Gastroesophageal sphincter (tissue), 4 donors: ENCODE measurements at regions not wholly inside any gene's neighbourhood (a gene's known extent, or its start where the extent isn't known, plus 50 kb on each side); places are given as distances from the start of the nearest gene placed in this dataset.

Source experiments
- ATAC-seq: fragments of 150-250 bp; one replicate; pipeline ENCODE4 v1.9.1; 2016; ENCODE audit warnings: mild to moderate bottlenecking, moderate library complexity
- H3K27ac ChIP-seq, 4 donors: fragments of 200-600 bp; sonication (generic) in 3 of 4; 1 replicate in 3 of 4; 2 replicates in 1 of 4; pipeline ENCODE4 v1.5.1; 2016 to 2019
- H3K27me3 ChIP-seq: fragments of 200-600 bp; sonication (generic); one replicate; pipeline ENCODE4 v1.5.1; 2019
- H3K36me3 ChIP-seq, 2 donors: fragments of 200-600 bp; sonication (generic); one replicate each; pipeline ENCODE4 v1.5.1; 2019; ENCODE audit warnings: control low read depth in 1 of 2
- H3K4me1 ChIP-seq, 3 donors: fragments of 200-600 bp; sonication (generic); 1 replicate in 2 of 3; 2 replicates in 1 of 3; pipeline ENCODE4 v1.5.1; 2016 to 2019; ENCODE audit warnings: control low read depth in 2 of 3
- H3K4me3 ChIP-seq, 2 donors: fragments of 200-600 bp; sonication (generic); one replicate each; pipeline ENCODE4 v1.5.1; 2019; ENCODE audit warnings: mild to moderate bottlenecking in 1 of 2, moderate library complexity in 1 of 2
- H3K9me3 ChIP-seq, 3 donors: fragments of 200-600 bp; sonication (generic); one replicate each; pipeline ENCODE4 v1.5.1; 2017 to 2019; ENCODE audit warnings: control low read depth in 2 of 3
- EP300 ChIP-seq: sonication (generic); formaldehyde crosslinking; IDR thresholded peaks from one replicate; pipeline ENCODE4 v1.6.1; 2017; ENCODE audit warnings: antibody characterized with exemption, mild to moderate bottlenecking
- POLR2A ChIP-seq, 2 donors: fragments of 450-650 bp; IDR thresholded peaks; one replicate each; pipeline ENCODE4 v1.6.1; 2017; ENCODE audit warnings: antibody characterized with exemption in 2 of 2, mild to moderate bottlenecking in 2 of 2, moderate library complexity in 1 of 2
- POLR2AphosphoS5 ChIP-seq: sonication (generic); formaldehyde crosslinking; IDR thresholded peaks from one replicate; pipeline ENCODE4 v1.6.1; 2017; ENCODE audit warnings: antibody characterized with exemption
- WGBS, 2 donors: methylation state at CpG; one replicate each; pipeline ENCODE4 v1.1.5; 2018; ENCODE audit warnings: low coverage in 1 of 2; 5-methylcytosine and 5-hydroxymethylcytosine counted together
- TF ChIP-seq, protein P1 (sequence below), 4 experiments: fragments of 200-600 bp in 2 of 4; fragments of 450-650 bp in 2 of 4; sonication (generic) in 1 of 4; IDR thresholded peaks; one replicate each; pipeline ENCODE4 v1.5.1; 2017 to 2019; ENCODE audit warnings: antibody characterized with exemption in 4 of 4, mild to moderate bottlenecking in 2 of 4, moderate library complexity in 2 of 4

DNA sequence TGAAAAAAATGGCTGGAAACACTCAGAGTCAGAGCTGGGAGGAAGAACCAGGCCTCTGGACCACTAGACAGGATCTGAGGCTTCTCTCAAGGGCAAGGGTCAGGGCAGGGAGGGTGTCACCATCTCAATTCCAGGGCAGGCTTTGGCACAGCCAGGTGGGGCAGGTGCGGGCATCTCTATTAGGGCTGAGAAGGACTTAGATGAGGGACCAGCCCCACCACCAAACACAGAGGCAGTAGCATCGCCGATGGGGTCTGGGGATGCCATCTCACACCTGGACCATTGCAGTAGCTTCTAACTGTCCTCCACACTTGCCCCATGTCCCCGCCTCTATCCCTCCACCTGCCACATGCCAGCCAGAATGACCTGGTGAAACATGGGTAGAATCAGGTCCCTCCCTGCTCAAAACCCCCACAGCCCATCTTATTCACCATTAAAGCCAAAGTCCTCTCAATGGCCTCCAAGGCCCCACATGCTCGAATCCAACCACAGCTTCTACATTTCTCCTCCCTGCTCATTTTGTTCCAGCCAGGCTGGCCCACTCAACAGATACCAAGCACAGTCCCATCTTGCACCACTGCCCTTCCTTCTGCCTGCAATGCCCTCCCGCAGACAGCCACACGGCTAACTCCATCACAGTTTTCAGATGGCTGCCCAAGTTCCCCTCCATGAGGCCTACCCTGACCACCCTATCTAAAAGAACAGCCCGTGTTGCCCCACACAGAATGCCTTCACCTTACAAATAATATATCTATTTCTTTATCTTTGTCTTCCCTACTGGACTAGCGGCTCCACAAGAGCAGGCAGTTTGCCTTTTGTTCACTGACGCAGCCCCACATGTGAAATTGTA is 177.4 kb downstream of the SMAD2 start:
- 89 to 91% methylated on average over 8 to 9 of the region's 10 CpGs for WGBS, 2 donors
- Histone ChIP-seq H3K4me3 (no peak overlapping the region), H3K36me3 (no peaks in the 10 kb centered on the region), H3K27me3 (peaks cover 37% of the 10 kb centered on the region), H3K9me3 (no peaks in the 10 kb centered on the region), H3K27ac (no peak overlapping the region), H3K4me1 (peaks cover 0 to 6% (median 0%) of the 10 kb centered on the region in 3 donors)
- no peak for ATAC-seq
- no peak for TF ChIP-seq EP300
- no peak for TF ChIP-seq POLR2AphosphoS5
- TF ChIP-seq, protein P1, sequence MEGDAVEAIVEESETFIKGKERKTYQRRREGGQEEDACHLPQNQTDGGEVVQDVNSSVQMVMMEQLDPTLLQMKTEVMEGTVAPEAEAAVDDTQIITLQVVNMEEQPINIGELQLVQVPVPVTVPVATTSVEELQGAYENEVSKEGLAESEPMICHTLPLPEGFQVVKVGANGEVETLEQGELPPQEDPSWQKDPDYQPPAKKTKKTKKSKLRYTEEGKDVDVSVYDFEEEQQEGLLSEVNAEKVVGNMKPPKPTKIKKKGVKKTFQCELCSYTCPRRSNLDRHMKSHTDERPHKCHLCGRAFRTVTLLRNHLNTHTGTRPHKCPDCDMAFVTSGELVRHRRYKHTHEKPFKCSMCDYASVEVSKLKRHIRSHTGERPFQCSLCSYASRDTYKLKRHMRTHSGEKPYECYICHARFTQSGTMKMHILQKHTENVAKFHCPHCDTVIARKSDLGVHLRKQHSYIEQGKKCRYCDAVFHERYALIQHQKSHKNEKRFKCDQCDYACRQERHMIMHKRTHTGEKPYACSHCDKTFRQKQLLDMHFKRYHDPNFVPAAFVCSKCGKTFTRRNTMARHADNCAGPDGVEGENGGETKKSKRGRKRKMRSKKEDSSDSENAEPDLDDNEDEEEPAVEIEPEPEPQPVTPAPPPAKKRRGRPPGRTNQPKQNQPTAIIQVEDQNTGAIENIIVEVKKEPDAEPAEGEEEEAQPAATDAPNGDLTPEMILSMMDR (IDR thresholded peaks at IDR 0.05): no peak
- no peak for TF ChIP-seq POLR2A (IDR thresholded peaks at IDR 0.05)

DNA sequence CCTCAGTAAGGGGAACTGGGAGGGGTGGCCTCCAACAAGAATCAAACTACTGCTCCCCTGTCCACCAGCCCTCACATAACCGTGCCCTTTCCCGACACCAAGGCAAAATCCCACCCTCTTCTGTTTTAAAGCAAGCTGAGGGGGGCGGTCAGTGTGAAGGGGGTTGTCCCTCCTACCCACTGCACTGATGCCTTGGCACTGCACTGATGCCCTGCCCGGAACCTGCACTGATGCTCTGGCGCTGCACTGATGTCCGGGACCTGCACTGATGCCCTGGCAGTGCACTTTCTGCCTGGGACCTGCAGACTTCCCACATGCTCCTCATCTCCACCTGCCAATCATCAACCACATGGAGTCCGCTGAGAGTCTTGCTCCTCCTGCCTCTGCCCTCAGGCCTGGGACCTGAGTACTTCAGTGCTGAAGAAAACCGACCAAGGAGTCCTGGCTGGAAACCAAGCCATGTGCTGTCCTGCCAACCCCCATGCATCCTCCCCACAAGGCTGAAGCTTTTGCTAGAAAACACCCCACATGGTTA is 179.5 kb downstream of the SMAD2 start:
- Histone ChIP-seq H3K27me3 (peaks cover 40% of the 10 kb centered on the region), H3K4me1 (peaks cover 0 to 6% (median 0%) of the 10 kb centered on the region in 3 donors), H3K27ac (no peak overlapping the region), H3K4me3 (no peak overlapping the region), H3K36me3 (no peaks in the 10 kb centered on the region), H3K9me3 (no peaks in the 10 kb centered on the region)
- ATAC-seq: no peak
- TF ChIP-seq, protein P1 (IDR thresholded peaks at IDR 0.05): no peak
- TF ChIP-seq POLR2AphosphoS5 (no peak), POLR2A (IDR thresholded peaks at IDR 0.05) (no peak), EP300 (no peak)
- WGBS, 2 donors: 20 to 81% methylated on average over 1 to 8 of the region's 8 CpGs

DNA sequence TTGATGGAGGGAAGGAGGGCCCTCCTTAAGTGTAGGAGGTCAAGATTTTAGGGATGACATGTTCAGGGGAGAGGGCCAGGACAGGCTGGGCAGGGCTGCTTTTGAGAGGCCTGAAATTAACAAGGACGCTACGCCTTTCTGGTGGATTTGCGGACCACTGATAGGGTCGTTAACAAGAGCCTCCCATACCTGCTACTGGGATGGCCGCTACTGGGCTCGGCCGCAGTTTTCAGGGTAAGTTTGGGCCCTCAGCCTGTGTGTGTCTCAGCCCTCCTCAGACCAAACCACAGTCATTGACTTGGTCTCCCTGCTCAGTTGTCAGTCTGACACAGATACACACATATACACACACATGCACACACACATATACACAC is 180.9 kb downstream of the SMAD2 start:
- WGBS, 2 donors: 98% methylated on average over 7 of the region's 7 CpGs; no CpG with 5 or more reads in 1 of the 2 donors
- Histone ChIP-seq H3K4me1 (peaks cover 0 to 6% (median 0%) of the 10 kb centered on the region in 3 donors), H3K4me3 (no peak overlapping the region), H3K9me3 (no peaks in the 10 kb centered on the region), H3K27ac (no peak overlapping the region), H3K27me3 (peaks cover 28% of the 10 kb centered on the region), H3K36me3 (no peaks in the 10 kb centered on the region)
- TF ChIP-seq, protein P1 (IDR thresholded peaks at IDR 0.05): no peak
- no peak for TF ChIP-seq POLR2AphosphoS5
- no peak for TF ChIP-seq EP300
- no peak for TF ChIP-seq POLR2A (IDR thresholded peaks at IDR 0.05)
- ATAC-seq: no peak

DNA sequence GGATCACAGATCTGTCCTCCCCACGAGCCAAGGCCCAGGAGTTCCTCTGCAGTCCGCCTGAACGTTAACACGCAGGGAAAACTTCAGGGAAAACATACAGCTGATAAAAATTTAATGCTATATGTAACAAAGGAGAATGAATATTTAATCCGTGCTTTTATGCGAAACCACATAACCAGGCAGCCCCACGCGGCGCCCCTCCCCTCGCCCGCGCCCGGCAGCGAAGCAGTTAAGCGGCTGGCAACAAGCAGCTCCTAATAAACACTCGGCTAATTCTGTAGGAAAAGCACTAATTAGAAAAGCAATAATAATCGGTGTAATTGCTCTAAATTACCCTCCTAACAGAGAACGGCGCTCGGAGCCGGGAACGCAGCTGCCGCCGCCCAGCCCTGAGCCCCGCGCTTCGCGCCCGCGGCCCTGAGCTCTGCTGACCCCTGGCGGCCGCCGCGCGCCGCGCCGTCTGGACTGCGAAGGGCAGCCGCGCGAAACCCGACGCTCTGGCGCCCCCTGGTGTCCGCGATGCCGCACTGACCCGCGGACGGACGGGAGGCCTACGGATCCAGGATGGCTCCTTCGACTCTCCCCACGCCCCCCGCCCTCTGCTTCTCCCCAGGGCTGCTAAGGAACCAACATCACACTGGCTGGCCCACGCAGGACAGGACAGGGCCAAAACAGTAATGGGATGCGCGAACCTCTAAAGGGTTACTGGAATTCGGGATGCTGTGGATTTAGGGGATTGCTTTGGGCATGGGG is 181.4 kb downstream of the SMAD2 start:
- no peaks in the 10 kb centered on the region for H3K9me3 ChIP-seq

More for the DNA sequence above, 181.4 kb downstream of the SMAD2 start:
- WGBS, 2 donors: 8% methylated on average over 39 of the region's 60 CpGs; no CpG with 5 or more reads in 1 of the 2 donors
- peak; percentile 94 for ATAC-seq
- Histone ChIP-seq H3K27ac (no peak overlapping the region), H3K4me1 (peaks cover 0 to 6% (median 0%) of the 10 kb centered on the region in 3 donors), H3K4me3 (peak overlapping the region in 1 of 2 donors; percentile 39), H3K36me3 (no peaks in the 10 kb centered on the region), H3K27me3 (peaks cover 22% of the 10 kb centered on the region)
- TF ChIP-seq, protein P1 (IDR thresholded peaks at IDR 0.05): peak; percentile 100
- TF ChIP-seq POLR2AphosphoS5: no peak
